CD4-positive, alpha-beta memory T cell (primary cell): ENCODE measurements at regions not wholly inside any gene's neighbourhood (a gene's known extent, or its start where the extent isn't known, plus 50 kb on each side); places are given as distances from the start of the nearest gene placed in this dataset.
A peak's percentile ranks its signal among the peaks of the same experiment; 100 is the strongest.
"Not testable (repeated sequence)": the region's sequence is repeated elsewhere in the genome, so short reads cannot be mapped to it uniquely, and the experiment has no call there.

Experiments used
- CTCF ChIA-PET: fragments of 350-600 bp; sonication (Branson Sonifier 250); formaldehyde crosslinking; loops from one replicate; lab custom pipeline; 2021; ENCODE audit warnings: inconsistent platforms; ENCODE audit not compliant: partially characterized antibody; lab: Charles Lee
- POLR2A ChIA-PET: fragments of 350-600 bp; sonication (Branson Sonifier 250); formaldehyde crosslinking; loops from one replicate; lab custom pipeline; 2021; ENCODE audit not compliant: partially characterized antibody; lab: Charles Lee
- DNase-seq, 5 donors: peaks; one replicate each; pipeline versions ENCODE4 v3.0.0 to v3.0.0-alpha.2; 2020 to 2022; ENCODE audit warnings: mixed read lengths in 1 of 5
- H3K27ac ChIP-seq: one replicate; pipeline ENCODE4 v1.7.0; 2013; ENCODE audit warnings: low read depth, low read length
- H3K27me3 ChIP-seq: 2 replicates; pipeline ENCODE4 v1.7.0; 2013; ENCODE audit warnings: mild to moderate bottlenecking, low read length, moderate library complexity; ENCODE audit not compliant: insufficient read depth
- H3K36me3 ChIP-seq: 2 replicates; pipeline ENCODE4 v1.7.0; 2013; ENCODE audit warnings: mild to moderate bottlenecking, low read length, moderate library complexity; ENCODE audit not compliant: insufficient read depth
- H3K4me1 ChIP-seq: 2 replicates; pipeline ENCODE4 v1.7.0; 2013; ENCODE audit warnings: mild to moderate bottlenecking, low read length, moderate library complexity; ENCODE audit not compliant: insufficient read depth
- H3K4me3 ChIP-seq, 2 donors: one replicate each; pipeline ENCODE4 v1.7.0; 2013; ENCODE audit warnings: low read length in 2 of 2, mild to moderate bottlenecking in 1 of 2
- H3K9me3 ChIP-seq, 2 donors: one replicate each; pipeline ENCODE4 v1.7.0; 2013; ENCODE audit warnings: low read length in 2 of 2, control low read depth in 1 of 2; ENCODE audit not compliant: control insufficient read depth in 1 of 2
- H3K27ac Mint-ChIP-seq, 7 donors: one replicate each; pipeline ENCODE4 v1.8.0; 2020 to 2021; ENCODE audit warnings: mixed read lengths in 7 of 7, mild to moderate bottlenecking in 6 of 7, inconsistent platforms in 3 of 7, moderate library complexity in 3 of 7
- H3K27me3 Mint-ChIP-seq, 2 donors: one replicate each; pipeline ENCODE4 v1.8.0; 2020 to 2021; ENCODE audit warnings: mixed read lengths in 2 of 2
- H3K36me3 Mint-ChIP-seq, 2 donors: one replicate each; pipeline ENCODE4 v1.8.0; 2020 to 2021; ENCODE audit warnings: mixed read lengths in 2 of 2, inconsistent platforms in 1 of 2, mild to moderate bottlenecking in 1 of 2
- H3K4me1 Mint-ChIP-seq, 4 donors: one replicate each; pipeline ENCODE4 v1.8.0; 2020 to 2021; ENCODE audit warnings: mixed read lengths in 4 of 4, mild to moderate bottlenecking in 1 of 4
- H3K4me3 Mint-ChIP-seq, 8 donors: one replicate each; pipeline ENCODE4 v1.8.0; 2020 to 2021; ENCODE audit warnings: mixed read lengths in 8 of 8, mild to moderate bottlenecking in 7 of 8, moderate library complexity in 6 of 8, inconsistent platforms in 3 of 8
- H3K9me3 Mint-ChIP-seq, 8 donors: one replicate each; pipeline ENCODE4 v1.8.0; 2020 to 2021; ENCODE audit warnings: mixed read lengths in 8 of 8, mild to moderate bottlenecking in 5 of 8, inconsistent platforms in 3 of 8, moderate library complexity in 1 of 8
- intact Hi-C: fragments of 100-400 bp; cut with micrococcal nuclease; formaldehyde crosslinking; loops from one replicate; pipeline ENCODE4 v1.15.1; 2023

DNA sequence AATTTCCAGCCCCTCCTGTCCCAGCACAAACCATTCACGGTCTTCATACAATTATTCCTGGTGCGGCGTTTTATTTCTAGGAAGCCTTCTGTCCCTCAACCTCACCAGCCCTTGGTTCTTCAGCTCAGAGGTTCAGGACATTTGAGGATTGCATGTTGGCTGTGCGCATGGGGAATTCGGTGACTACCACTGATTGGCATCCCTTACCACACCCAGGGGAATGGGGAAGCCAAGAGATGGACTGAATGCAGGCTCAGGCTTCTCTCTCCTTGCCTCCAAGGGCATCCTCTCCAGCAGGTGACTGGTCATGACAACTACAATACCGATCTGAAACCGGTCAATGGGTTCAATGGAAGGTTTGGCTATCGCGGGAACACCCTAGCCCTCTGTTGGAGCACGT lies 153.8 kb downstream of the MTHFS start:
- intact Hi-C loops: no loop called here
- no peaks in the 10 kb centered on the region for H3K9me3 ChIP-seq
- peaks cover 2 to 3% of the 10 kb centered on the region in 2 donors for H3K27me3 Mint-ChIP-seq
- ChIA-PET CTCF (no interaction called here), POLR2A (no interaction called here)
- H3K4me1 Mint-ChIP-seq: no peaks in the 10 kb centered on the region
- no peaks in the 10 kb centered on the region for H3K36me3 ChIP-seq
- no peaks in the 10 kb centered on the region for H3K4me1 ChIP-seq
- no peak overlapping the region for H3K27ac Mint-ChIP-seq
- peak overlapping the region in 1 of 8 donors; percentile 26 for H3K4me3 Mint-ChIP-seq
- no peak for DNase-seq
- H3K4me3 ChIP-seq: no peak overlapping the region
- peaks cover 2 to 9% (median 6%) of the 10 kb centered on the region in 8 donors for H3K9me3 Mint-ChIP-seq
- no peak overlapping the region for H3K27ac ChIP-seq
- no peaks in the 10 kb centered on the region for H3K36me3 Mint-ChIP-seq
- no peaks in the 10 kb centered on the region for H3K27me3 ChIP-seq

- POLR2A ChIA-PET, H3K4me3 ChIP-seq, H3K27me3 Mint-ChIP-seq: not testable (repeated sequence)
These were observed 152.3 kb downstream of the MTHFS start for GRCh38 chr15:79744485-79744884.

GRCh38 chr15:79756365-79756764 lies 140.4 kb downstream of the MTHFS start:
- no peaks in the 10 kb centered on the region for H3K27me3 ChIP-seq
- H3K9me3 ChIP-seq: no peaks in the 10 kb centered on the region
- H3K27ac ChIP-seq: no peak overlapping the region
- ChIA-PET CTCF (no interaction called here), POLR2A (no interaction called here)
- H3K36me3 ChIP-seq: no peaks in the 10 kb centered on the region
- no peaks in the 10 kb centered on the region for H3K36me3 Mint-ChIP-seq
- H3K27me3 Mint-ChIP-seq: peaks cover 4 to 14% of the 10 kb centered on the region in 2 donors
- H3K4me1 Mint-ChIP-seq: no peaks in the 10 kb centered on the region
- no peaks in the 10 kb centered on the region for H3K4me1 ChIP-seq
- intact Hi-C loops: no loop called here
- no peak overlapping the region for H3K27ac Mint-ChIP-seq
- H3K9me3 Mint-ChIP-seq: peaks cover 0 to 12% (median 4%) of the 10 kb centered on the region in 8 donors
- H3K4me3 Mint-ChIP-seq: no peak overlapping the region
- no peak overlapping the region for H3K4me3 ChIP-seq
- no peak for DNase-seq

More at GRCh38 chr15:79744485-79744884, 152.3 kb downstream of the MTHFS start:
- DNase-seq, H3K36me3 ChIP-seq, H3K27ac ChIP-seq, H3K27ac Mint-ChIP-seq, intact Hi-C loops, H3K4me1 ChIP-seq, H3K9me3 ChIP-seq, H3K36me3 Mint-ChIP-seq, H3K4me1 Mint-ChIP-seq, CTCF ChIA-PET, H3K4me3 Mint-ChIP-seq, H3K27me3 ChIP-seq: not testable (repeated sequence)
- H3K9me3 Mint-ChIP-seq: peaks cover 2 to 11% (median 5%) of the 10 kb centered on the region in 8 donors

GRCh38 chr15:79765081-79765480 lies 131.7 kb downstream of the MTHFS start:
- H3K4me1 ChIP-seq: no peaks in the 10 kb centered on the region
- DNase-seq: no peak
- Mint-ChIP-seq H3K9me3 (peaks cover 0 to 20% (median 11%) of the 10 kb centered on the region in 8 donors), H3K4me1 (no peaks in the 10 kb centered on the region), H3K27me3 (peaks cover 9 to 21% of the 10 kb centered on the region in 2 donors), H3K4me3 (no peak overlapping the region), H3K27ac (no peak overlapping the region), H3K36me3 (no peaks in the 10 kb centered on the region)
- H3K4me3 ChIP-seq: no peak overlapping the region
- H3K9me3 ChIP-seq: no peaks in the 10 kb centered on the region
- H3K27me3 ChIP-seq: no peaks in the 10 kb centered on the region
- intact Hi-C loops: no loop called here
- ChIA-PET POLR2A (no interaction called here), CTCF (no interaction called here)
- no peak overlapping the region for H3K27ac ChIP-seq
- H3K36me3 ChIP-seq: no peaks in the 10 kb centered on the region

DNA sequence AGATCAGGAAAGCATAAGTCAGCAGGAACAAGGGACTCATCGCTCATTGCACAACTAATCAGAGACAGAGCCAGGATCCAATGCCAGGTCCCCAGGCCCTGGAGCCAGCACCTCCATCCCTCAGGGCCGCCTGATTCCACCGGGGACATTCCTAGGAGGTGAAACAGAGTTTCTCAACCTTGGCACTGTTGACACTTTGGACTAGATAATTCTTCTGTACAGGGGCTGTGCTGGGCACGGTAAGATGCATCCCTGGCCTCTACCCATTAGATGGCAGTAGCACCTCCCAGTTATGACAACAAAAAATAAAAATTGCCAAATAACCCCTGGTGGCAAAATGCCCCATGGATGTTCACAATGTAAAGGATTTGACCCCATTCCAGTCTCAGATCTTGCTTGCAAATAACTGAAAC lies 127.7 kb downstream of the MTHFS start:
- no peak for DNase-seq
- ChIA-PET CTCF (no interaction called here), POLR2A (no interaction called here)
- no peaks in the 10 kb centered on the region for H3K9me3 ChIP-seq
- intact Hi-C loops: no loop called here
- H3K27ac Mint-ChIP-seq: no peak overlapping the region
- no peak overlapping the region for H3K27ac ChIP-seq
- H3K4me1 Mint-ChIP-seq: no peaks in the 10 kb centered on the region
- H3K9me3 Mint-ChIP-seq: no peaks in the 10 kb centered on the region
- no peak overlapping the region for H3K4me3 ChIP-seq
- no peaks in the 10 kb centered on the region for H3K36me3 Mint-ChIP-seq
- H3K36me3 ChIP-seq: no peaks in the 10 kb centered on the region
- H3K27me3 ChIP-seq: no peaks in the 10 kb centered on the region
- peaks cover 9 to 13% of the 10 kb centered on the region in 2 donors for H3K27me3 Mint-ChIP-seq
- H3K4me3 Mint-ChIP-seq: no peak overlapping the region
- no peaks in the 10 kb centered on the region for H3K4me1 ChIP-seq

- Mint-ChIP-seq H3K27me3 (peaks cover 9% of the 10 kb centered on the region in 2 donors), H3K4me1 (no peaks in the 10 kb centered on the region), H3K27ac (no peak overlapping the region), H3K36me3 (no peaks in the 10 kb centered on the region), H3K9me3 (peaks cover 0 to 2% (median 0%) of the 10 kb centered on the region in 8 donors), H3K4me3 (no peak overlapping the region)
- POLR2A ChIA-PET: no interaction called here
- Histone ChIP-seq H3K27ac (no peak overlapping the region), H3K9me3 (no peaks in the 10 kb centered on the region), H3K4me3 (no peak overlapping the region), H3K4me1 (no peaks in the 10 kb centered on the region), H3K36me3 (no peaks in the 10 kb centered on the region), H3K27me3 (no peaks in the 10 kb centered on the region)
- no peak for DNase-seq
- CTCF ChIA-PET: no interaction called here
- intact Hi-C loops: no loop called here
These were observed 126.7 kb downstream of the MTHFS start for GRCh38 chr15:79769933-79770759.

DNA sequence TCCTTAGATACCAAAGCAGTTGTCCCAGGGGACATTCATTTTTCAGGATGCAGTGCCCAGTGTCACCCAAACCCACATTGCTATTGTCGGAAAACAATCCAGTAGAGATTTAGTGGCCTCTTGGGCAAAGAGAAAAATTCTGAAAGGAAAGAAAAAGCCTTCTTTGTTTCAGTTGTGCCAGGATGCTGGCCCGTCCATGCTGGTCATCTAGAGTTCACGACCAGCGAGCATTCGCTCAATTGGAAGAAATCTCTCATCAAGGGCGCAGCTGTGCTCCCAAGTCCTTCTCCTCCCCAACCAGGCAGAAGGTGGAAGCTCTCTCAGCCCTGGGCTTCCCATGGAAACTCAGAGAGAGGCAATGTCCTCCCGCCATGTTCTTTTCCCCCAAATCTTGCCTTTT lies 123.7 kb downstream of the MTHFS start:
- Histone ChIP-seq H3K27ac (no peak overlapping the region), H3K36me3 (no peaks in the 10 kb centered on the region)

More for the DNA sequence above, 123.7 kb downstream of the MTHFS start:
- ChIA-PET CTCF (no interaction called here), POLR2A (no interaction called here)
- no peak for DNase-seq
- Mint-ChIP-seq H3K4me1 (peaks cover 0 to under 1% (median 0%) of the 10 kb centered on the region in 4 donors), H3K9me3 (peaks cover 0 to 2% (median 0%) of the 10 kb centered on the region in 8 donors), H3K27ac (no peak overlapping the region), H3K27me3 (peaks cover 2 to 4% of the 10 kb centered on the region in 2 donors), H3K4me3 (peak overlapping the region in 1 of 8 donors; percentile 13), H3K36me3 (no peaks in the 10 kb centered on the region)
- Histone ChIP-seq H3K4me1 (no peaks in the 10 kb centered on the region), H3K4me3 (no peak overlapping the region), H3K27me3 (no peaks in the 10 kb centered on the region), H3K9me3 (no peaks in the 10 kb centered on the region)
- intact Hi-C loops: no loop called here
